NT2/D1 (cell line): ENCODE measurements at regions not wholly inside any gene's neighbourhood (a gene's known extent, or its start where the extent isn't known, plus 50 kb on each side); places are given as distances from the start of the nearest gene placed in this dataset.

Source experiments
- SUZ12 ChIP-seq: IDR thresholded peaks from 2 replicates; pipeline ENCODE4 v1.6.1; 2011; ENCODE audit not compliant: insufficient read length, insufficient read depth; ENCODE audit errors: extremely low read depth
- YY1 ChIP-seq: IDR thresholded peaks from 2 replicates; pipeline ENCODE4 v1.6.1; 2011; ENCODE audit not compliant: insufficient read length, insufficient read depth
- ZNF274 ChIP-seq: IDR thresholded peaks from 2 replicates; pipeline ENCODE4 v1.6.1; 2011; ENCODE audit warnings: mild to moderate bottlenecking, low read depth, low read length

DNA sequence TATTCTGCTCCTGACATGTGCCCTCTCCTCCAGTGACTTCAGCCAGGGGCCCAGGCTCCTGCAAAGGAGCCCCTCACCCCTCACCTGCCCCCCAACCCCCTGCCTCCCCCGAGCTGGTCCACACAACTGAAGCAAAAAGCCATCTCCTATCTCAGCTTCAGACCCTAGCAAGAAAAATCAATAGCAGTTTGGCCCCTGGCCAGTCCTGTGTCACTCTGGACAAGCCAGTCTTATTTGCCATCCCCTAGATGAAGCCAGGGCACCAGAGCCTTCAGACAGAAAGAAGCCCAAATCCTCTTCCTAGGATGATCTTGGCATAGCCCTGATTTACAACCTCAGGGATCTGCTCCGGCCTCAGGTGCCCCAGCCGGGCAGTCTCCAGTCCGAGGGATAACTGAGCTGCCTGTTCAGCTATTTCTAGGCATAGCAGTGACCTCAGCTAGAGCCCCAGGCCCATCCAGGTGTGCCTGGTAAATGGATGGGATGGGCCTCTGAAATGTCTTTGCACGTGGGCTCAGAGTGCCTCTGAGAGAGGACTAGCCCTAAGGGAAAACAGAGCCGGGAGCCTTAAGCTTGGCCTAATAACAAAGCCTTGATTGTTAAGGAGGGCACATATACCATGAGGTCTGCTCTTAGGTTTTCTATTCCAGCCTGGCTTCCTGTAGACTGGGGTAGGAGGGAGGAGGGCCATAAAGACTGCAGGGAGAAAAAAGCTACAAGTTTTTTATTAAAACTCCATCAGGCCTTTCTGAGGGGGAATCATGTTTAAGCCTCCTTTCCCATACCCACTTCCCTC, 242.0 kb downstream of the SHQ1 start:
- TF ChIP-seq ZNF274 (no peak), SUZ12 (no peak), YY1 (no peak)
